GM19467 (cell line): ENCODE measurements at regions not wholly inside any gene's neighbourhood (a gene's known extent, or its start where the extent isn't known, plus 50 kb on each side); places are given as distances from the start of the nearest gene placed in this dataset.

Experiments
- ATAC-seq: cut with Tn5 transposase; IDR thresholded peaks from one replicate; pipeline ENCODE4 v1.9.1; 2021; ENCODE audit warnings: mild to moderate bottlenecking, moderate library complexity; ENCODE audit not compliant: unreplicated experiment

- no peak for ATAC-seq
Observed at GRCh38 chr10:4498711-4499251, 327.2 kb upstream of the AKR1E2 start.

GRCh38 chr10:4494551-4494950 lies 331.5 kb upstream of the AKR1E2 start:
- ATAC-seq = no peak

GRCh38 chr10:4492202-4492601 lies 333.8 kb upstream of the AKR1E2 start:
- ATAC-seq = no peak

- ATAC-seq = no peak
Observed at GRCh38 chr10:4488904-4489303, 337.1 kb upstream of the AKR1E2 start.

- no peak for ATAC-seq
Observed at GRCh38 chr10:4485636-4486035, 340.4 kb upstream of the AKR1E2 start.

GRCh38 chr10:4483811-4484210 lies 342.2 kb upstream of the AKR1E2 start:
- no peak for ATAC-seq

GRCh38 chr10:4482659-4483058 lies 343.3 kb upstream of the AKR1E2 start:
- no peak for ATAC-seq

- no peak for ATAC-seq
Observed at GRCh38 chr10:4481192-4481591, 344.8 kb upstream of the AKR1E2 start.

- ATAC-seq = no peak
Observed at GRCh38 chr10:4479342-4479741, 346.7 kb upstream of the AKR1E2 start.

- ATAC-seq = no peak
Observed at GRCh38 chr10:4477664-4478063, 348.3 kb upstream of the AKR1E2 start.

- ATAC-seq = no peak
Observed at GRCh38 chr10:4475827-4476490, 350.0 kb upstream of the AKR1E2 start.

GRCh38 chr10:4474829-4475228 lies 351.2 kb upstream of the AKR1E2 start:
- ATAC-seq = no peak

- ATAC-seq = no peak
Observed at GRCh38 chr10:4473977-4474376, 352.0 kb upstream of the AKR1E2 start.

- ATAC-seq = no peak
Observed at GRCh38 chr10:4472190-4472904, 353.7 kb upstream of the AKR1E2 start.

GRCh38 chr10:4470231-4470835 lies 355.7 kb upstream of the AKR1E2 start:
- ATAC-seq = no peak

GRCh38 chr10:4467481-4467880 lies 358.5 kb upstream of the AKR1E2 start:
- ATAC-seq = no peak

- no peak for ATAC-seq
Observed at GRCh38 chr10:4460267-4460666, 365.7 kb upstream of the AKR1E2 start.

GRCh38 chr10:4459531-4459930 lies 366.5 kb upstream of the AKR1E2 start:
- ATAC-seq = no peak

GRCh38 chr10:4457597-4457996 lies 368.4 kb upstream of the AKR1E2 start:
- no peak for ATAC-seq

- no peak for ATAC-seq
Observed at GRCh38 chr10:4456776-4457175, 369.2 kb upstream of the AKR1E2 start.

GRCh38 chr10:4456279-4456678 lies 369.7 kb upstream of the AKR1E2 start:
- ATAC-seq = no peak

- ATAC-seq = no peak
Observed at GRCh38 chr10:4453950-4454349, 372.1 kb upstream of the AKR1E2 start.
